Peyer's patch (tissue), 4 donors: ENCODE measurements at regions not wholly inside any gene's neighbourhood (a gene's known extent, or its start where the extent isn't known, plus 50 kb on each side); places are given as distances from the start of the nearest gene placed in this dataset.

Experiments used
- CTCF ChIP-seq, 6 experiments: fragments of 450-650 bp in 4 of 6; fragments of 200-600 bp in 2 of 6; sonication (generic) in 1 of 6; IDR thresholded peaks; one replicate each; pipeline ENCODE4 v1.5.1; 2017 to 2019; ENCODE audit warnings: antibody characterized with exemption in 6 of 6, mild to moderate bottlenecking in 3 of 6, moderate library complexity in 1 of 6
- POLR2A ChIP-seq, 2 donors: fragments of 450-650 bp; IDR thresholded peaks; one replicate each; pipeline ENCODE4 v1.5.1; 2017; ENCODE audit warnings: antibody characterized with exemption in 2 of 2, mild to moderate bottlenecking in 2 of 2, moderate library complexity in 2 of 2

DNA sequence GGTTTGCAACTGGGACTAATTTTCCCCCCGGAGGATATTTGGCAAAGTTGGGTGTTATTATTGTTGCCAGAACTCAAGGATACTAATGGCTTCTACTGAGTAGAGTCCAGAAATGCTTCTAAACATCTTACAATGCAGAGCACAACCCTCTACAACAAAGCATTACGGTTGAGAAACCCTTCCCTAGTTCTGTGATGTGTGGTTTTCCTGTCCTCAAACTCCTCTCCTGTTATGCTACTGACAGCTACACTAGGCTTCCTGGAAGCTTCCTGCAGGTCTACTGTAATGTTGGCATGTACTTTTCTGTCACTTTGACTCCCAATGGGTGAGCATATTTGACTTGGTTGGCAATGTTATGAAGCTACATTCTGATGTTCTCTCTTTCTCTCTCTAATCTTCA, 1656.9 kb downstream of the MRPL39 start:
- TF ChIP-seq CTCF (IDR thresholded peaks at IDR 0.05) (no peak), POLR2A (IDR thresholded peaks at IDR 0.05) (no peak)
